ENCODE measurements at regions not wholly inside any gene's neighbourhood (a gene's known extent, or its start where the extent isn't known, plus 50 kb on each side); places are given as distances from the start of the nearest gene placed in this dataset.

- TF ChIP-seq, protein P1, sequence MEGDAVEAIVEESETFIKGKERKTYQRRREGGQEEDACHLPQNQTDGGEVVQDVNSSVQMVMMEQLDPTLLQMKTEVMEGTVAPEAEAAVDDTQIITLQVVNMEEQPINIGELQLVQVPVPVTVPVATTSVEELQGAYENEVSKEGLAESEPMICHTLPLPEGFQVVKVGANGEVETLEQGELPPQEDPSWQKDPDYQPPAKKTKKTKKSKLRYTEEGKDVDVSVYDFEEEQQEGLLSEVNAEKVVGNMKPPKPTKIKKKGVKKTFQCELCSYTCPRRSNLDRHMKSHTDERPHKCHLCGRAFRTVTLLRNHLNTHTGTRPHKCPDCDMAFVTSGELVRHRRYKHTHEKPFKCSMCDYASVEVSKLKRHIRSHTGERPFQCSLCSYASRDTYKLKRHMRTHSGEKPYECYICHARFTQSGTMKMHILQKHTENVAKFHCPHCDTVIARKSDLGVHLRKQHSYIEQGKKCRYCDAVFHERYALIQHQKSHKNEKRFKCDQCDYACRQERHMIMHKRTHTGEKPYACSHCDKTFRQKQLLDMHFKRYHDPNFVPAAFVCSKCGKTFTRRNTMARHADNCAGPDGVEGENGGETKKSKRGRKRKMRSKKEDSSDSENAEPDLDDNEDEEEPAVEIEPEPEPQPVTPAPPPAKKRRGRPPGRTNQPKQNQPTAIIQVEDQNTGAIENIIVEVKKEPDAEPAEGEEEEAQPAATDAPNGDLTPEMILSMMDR (IDR thresholded peaks at IDR 0.05), result no peak
- TF ChIP-seq POLR2A (IDR thresholded peaks at IDR 0.05; ENCODE audit: low read depth) (no peak), POLR2AphosphoS5 (IDR thresholded peaks at IDR 0.05) (no peak), EP300 (IDR thresholded peaks at IDR 0.05) (no peak)
These were observed 143.1 kb upstream of the CTAGE1 start for GRCh38 chr18:22560797-22561196.
